ENCODE measurements at regions not wholly inside any gene's neighbourhood (a gene's known extent, or its start where the extent isn't known, plus 50 kb on each side); places are given as distances from the start of the nearest gene placed in this dataset.
A peak's percentile ranks its signal among the peaks of the same experiment; 100 is the strongest.
"Not testable (repeated sequence)": the region's sequence is repeated elsewhere in the genome, so short reads cannot be mapped to it uniquely, and the experiment has no call there.

DNA sequence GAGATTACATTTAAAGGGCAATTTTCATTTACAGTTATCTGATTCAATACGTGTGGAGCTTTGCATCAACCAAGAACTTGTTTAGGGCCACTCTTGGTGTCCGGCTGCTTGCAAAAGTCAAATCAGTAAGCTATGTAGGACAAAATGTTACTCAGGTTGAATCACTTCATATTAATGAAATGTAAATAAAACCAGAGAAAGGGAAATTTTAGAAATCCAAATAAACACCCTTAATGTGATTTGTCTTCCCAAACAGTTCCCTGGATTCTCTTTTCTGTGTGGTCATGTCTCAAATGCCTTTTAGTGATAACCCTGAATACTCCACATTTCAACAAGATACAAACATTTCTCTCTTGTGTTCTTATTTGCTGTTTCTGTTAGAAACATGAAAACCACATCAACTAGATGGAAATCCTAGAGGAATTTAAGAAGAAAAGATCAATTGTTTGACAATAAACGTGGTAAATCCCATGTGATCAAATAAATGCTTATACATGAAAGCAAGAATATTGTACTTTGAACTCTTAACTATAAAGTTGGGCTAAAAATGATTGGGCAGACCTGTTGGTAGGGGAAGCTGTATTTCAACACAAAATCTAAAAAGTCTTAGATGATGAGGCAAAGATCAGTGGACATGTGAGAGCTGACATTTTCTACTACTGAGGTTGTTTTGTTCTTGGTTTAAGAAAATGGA is 101.3 kb downstream of the CDC42EP3 start:
- no peak for DNase-seq (ENCODE audit: low read depth in 3 of 3)

GRCh38 chr2:37570773-37571586 is 100.5 kb downstream of the CDC42EP3 start:
- no peak for DNase-seq (ENCODE audit: low read depth in 3 of 3)

DNA sequence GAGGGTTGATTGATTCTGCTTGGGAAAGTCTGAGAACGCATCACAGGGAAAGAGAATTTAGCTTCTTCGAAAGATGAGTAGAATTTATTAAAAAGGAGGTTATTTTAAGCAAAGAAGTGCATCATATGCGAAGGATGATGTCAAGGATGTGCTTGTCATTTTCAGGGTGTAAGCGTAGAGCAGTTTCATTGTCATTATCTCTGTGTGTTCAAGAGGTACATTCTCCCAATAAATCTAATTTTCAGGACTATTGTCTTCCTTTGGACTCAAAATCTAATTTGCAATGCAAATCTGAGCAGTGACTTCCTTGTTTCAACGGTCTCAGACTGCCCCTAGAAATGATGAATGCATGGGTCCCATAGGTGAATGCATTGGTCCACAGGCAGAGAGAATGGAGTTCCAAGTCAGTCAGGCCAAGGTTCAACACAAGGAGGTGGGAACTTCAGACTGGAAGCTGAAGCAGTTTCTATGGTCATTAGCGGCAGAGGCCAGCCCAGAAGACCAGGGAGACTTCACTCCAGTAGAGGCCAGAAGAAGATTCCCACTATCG is 99.8 kb downstream of the CDC42EP3 start:
- DNase-seq (ENCODE audit: low read depth in 3 of 3) = no peak

DNA sequence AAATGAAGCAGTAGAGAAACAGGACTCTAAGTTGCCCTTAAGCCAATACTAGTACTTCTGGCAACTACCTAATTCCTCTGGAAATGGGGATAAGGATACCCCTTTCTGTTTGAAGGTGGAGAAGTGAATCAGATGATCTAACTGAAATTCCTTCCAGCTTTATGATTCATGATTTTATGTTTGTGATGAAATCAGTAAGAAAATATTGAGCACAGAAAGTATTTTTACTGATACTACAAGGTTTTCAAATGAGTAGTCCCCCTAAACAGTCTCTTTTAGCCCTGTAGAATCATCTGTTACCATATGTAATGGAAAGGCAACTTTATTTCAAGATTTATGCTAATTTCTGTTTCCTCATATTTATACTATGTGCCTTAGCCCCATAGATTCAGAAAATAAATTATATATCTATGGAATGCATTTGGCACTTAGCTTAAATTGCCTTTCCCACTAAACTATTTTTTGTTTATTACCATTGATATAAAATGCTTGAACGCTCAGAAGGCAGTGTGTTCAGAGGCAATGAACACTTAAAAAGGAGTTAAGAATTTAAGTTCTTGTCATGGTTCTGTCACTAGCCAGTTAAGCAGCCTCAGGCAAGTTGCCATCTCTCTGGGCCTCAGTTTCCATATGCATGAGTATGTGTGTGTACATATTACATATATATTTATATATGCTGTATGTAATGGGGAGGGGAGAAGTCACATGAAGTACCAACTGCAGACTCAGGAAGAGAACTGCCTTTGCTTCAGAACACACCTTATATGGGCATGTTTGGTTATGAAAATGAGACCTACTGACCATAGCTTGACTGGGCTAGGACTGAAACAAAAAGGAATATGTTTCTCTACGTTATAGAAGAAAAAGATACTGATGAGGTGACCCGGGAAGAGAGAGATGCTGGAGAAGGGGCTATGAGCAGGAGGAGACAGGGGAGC is 97.7 kb downstream of the CDC42EP3 start:
- DNase-seq (ENCODE audit: low read depth in 3 of 3) = no peak

DNA sequence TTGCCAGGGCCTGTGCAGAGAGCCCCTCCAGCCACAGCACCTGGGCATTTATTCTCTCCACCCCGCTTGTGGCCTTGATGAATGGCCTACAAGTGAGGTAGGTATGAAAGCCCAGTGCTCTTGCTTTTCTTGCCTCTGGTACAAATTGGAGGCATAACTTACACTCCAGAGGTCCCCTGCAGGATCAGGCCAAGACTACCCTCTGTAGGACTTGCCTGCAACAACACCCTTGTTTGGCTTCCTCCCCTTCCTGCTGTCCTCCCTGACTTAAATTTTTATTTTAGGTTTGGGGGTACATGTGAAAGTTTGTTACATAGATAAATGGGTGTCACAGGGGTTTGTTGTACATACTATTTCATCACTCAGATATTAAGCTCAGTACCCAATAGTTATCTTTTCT is 95.7 kb downstream of the CDC42EP3 start:
- no peak for DNase-seq (ENCODE audit: low read depth in 3 of 3)

DNA sequence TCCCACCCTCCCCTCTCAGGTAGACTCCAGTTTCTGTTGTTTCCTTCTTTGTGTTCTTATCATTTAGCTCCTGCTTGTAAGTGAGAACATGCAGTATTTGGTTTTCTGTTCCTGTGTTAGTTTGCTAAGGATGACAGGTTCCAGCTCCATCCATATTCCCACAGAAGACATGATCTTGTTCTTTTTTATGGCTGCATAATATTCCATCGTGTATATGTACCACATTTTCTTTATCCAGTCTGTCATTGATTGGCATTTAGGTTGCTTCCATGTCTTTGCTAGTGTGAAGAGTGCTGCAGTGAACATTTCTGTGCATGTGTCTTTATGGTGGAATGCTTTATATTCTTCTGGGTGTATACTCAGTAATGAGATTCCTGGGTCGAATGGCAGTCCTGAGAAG is 95.2 kb downstream of the CDC42EP3 start:
- not testable (repeated sequence) for DNase-seq (ENCODE audit: low read depth in 3 of 3)

DNA sequence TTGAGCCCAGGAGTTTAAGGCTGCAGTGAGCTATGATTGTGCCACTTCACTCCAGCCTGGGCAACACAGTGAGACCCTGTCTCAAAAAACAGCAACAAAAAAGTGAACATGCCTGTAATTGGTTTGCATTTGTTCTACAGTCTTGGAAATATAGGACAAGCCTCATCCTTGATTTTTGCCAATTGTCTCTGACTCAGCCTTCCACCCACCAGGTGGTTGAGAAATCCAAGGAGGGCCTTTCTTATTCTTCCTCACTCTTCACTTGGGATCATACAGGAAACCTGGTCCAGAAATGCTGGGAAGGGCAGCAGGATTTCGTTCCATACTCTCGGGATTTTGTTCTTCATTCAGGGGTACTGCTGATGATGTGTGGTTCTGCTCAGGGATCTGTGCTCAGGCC is 94.6 kb downstream of the CDC42EP3 start:
- no peak for DNase-seq (ENCODE audit: low read depth in 3 of 3)

DNA sequence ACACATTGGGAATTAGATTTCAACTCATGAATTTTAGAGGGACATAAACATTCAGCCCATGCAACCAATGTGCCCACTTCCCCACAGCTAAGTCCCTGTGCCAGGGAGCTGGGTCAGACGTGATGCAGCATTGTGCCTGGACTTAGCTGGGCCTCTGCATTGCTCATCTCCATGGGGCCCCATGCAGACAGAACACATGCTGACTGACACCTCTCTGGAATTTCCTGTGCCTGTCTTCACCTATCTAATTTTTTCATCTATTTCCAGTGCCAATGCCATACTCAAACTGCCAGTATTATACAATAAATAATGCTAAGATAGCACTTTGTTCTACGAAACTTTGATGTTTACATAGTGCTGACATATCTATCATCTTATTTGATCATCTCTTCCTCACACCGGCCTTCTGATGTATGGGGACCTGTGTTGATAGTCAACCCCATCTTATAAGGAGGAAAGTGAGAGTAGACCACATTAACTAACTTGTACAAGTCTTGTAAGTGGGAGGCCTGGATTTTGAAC is 92.2 kb downstream of the CDC42EP3 start:
- DNase-seq (ENCODE audit: low read depth in 3 of 3) = no peak

DNA sequence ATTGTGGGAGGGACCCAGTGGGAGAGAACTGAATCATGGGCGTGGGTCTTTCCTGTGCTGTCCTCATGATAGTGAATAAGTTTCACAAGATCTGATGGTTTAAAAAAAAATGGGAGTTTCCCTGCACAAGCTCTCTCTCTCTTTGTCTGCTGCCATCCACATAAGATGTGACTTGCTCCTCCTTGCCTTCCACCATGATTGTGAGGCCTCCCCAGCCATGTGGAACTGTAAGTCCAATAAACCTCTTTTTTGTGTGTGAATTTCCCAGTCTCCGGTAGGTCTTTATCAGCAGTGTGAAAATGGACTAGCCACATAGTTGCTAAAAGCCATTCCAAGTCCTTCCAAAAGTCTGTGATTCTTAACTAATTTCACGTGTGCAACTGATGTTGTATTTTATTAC is 91.5 kb downstream of the CDC42EP3 start:
- DNase-seq (ENCODE audit: low read depth in 3 of 3) = not testable (repeated sequence)

DNA sequence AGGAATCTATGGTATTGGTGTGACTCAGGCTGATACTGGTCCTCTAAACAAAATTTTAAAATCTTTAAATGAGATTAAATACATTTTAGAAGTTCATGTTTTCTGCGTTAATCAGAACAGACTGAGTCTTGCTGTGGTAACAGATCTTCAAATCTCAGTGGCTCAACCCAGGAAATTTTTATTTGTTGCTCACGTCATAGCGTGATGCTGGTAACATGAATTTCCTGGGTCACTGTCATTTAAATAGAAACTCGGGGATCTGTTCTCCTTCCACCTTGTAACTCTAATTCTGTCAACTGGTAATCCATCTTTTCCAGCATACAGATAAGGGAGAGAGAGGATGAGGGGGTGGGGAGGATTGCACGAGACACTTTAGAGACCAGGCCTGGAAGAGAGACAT is 90.0 kb downstream of the CDC42EP3 start:
- DNase-seq (ENCODE audit: low read depth in 3 of 3) = no peak

DNA sequence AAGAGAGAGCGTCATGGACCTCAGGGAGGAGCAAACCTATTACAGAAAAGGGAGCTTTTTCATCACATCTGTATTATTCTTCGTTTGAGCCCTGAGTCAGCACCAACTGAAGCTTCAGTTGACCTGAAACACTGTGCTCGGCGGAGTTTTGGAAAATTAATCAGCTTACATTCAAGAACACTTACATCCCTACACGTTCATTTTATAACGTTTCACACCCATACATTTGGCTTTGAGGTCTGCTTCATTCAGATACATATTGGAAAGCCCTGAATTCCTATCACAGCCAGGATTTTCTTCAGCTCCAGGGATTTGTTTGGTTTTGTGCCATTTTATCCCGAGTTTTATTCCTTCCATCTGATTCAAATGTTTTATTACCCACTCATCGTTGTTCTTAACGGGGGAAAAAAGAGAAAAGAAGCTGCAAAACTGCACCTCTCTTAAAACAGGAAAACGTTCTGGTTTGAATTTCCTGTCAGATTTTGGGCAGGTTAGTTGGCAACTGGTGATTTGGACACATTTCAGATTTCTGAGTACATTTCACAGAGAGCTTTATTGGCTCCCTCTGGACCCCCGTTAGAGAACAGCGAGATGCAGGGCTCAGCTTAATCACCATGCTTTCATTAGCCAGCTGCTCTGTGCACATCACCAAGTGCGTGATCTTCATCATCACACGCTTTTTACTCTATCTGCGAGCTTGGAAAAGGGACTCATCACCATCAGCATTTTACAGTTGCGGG is 88.8 kb downstream of the CDC42EP3 start:
- DNase-seq (ENCODE audit: low read depth in 3 of 3) = no peak

GRCh38 chr2:37583402-37583801 is 88.0 kb downstream of the CDC42EP3 start:
- no peak for DNase-seq (ENCODE audit: low read depth in 3 of 3)

GRCh38 chr2:37583867-37584266 is 87.6 kb downstream of the CDC42EP3 start:
- DNase-seq (ENCODE audit: low read depth in 3 of 3) = no peak

DNA sequence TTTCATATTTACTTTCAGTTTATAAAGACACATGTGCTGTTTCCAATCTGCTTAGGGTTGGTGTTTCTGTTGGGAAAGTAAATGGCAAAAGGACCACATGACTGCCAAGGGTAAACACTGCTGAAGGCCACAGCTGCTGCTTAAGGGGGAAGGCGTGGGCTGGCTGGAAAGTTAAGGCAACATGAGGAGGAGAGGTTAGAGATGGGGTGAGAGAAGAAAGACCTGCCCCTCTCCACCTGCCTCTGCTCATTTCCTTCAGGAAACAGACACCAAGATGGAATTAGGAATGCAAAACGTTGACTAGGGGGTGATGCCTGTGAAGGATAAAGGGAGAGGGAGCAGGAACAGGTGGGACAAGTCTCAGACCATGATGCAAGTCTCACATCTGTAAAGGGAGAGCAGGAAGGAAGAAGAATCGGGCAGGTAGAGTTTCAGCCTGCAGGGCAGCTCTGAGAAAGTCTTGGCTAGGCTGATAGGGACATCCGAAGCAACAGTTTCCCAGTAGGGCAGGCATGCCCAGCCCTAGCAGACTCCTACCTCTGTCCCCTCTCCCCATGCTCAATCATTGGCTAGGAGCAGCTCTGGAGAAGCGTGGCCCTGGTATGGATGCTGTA is 86.0 kb downstream of the CDC42EP3 start:
- DNase-seq (ENCODE audit: low read depth in 3 of 3) = peak in 1 of 3 experiments; percentile 16

GRCh38 chr2:37585982-37586621 is 85.3 kb downstream of the CDC42EP3 start:
- DNase-seq (ENCODE audit: low read depth in 3 of 3) = peak in 2 of 3 experiments; percentile 57 to 66

DNA sequence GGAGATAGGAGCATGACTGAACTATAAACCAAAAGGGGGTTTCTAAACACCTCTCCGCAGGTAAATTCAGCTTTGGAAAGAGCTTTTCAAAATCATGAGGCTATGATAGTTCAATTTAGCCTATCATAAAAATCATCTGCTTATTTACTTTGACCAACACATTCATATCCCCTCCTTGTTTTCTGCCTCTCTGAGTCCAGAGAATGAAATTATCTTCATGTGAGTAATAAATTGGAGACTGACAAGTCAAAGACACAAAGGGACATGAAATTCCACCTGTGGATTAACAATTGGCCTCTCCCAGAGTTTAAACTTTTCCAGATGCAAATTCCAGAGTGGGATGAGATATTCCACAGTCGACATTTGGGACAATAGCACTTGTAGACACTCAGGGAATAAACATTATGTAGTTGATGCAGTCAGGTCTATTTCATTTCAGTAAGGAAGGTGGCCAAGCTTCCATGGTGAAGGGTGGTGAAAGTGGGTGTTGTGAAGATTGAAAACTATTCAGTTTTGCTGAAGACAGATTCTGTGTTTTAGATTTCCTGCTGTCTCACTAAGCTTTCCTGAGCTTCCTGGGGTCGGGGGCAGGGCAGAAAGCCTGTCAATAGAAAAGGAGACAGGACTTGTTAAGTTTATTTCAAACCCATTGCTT is 84.7 kb downstream of the CDC42EP3 start:
- no peak for DNase-seq (ENCODE audit: low read depth in 3 of 3)

DNA sequence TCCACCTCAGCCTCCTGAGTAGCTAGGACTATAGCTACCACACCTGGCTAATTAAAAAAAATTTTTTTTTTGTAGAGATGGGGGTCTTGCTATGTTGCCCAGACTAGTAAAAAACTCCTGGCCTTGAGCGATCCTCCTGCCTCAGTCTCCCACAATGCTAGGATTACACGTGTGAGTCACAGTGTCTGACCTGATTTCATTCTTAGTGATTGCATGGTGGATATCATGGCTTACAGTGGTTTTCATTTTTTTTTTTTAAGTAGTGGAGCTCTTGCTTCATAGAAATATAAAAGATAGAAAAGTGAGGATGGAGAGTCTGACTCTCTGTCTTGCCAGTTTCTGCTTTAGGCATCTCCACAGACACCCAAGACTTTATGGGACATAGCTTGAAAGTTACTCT is 83.6 kb downstream of the CDC42EP3 start:
- no peak for DNase-seq (ENCODE audit: low read depth in 3 of 3)

GRCh38 chr2:37588316-37588777 is 83.1 kb downstream of the CDC42EP3 start:
- no peak for DNase-seq (ENCODE audit: low read depth in 3 of 3)

- no peak for DNase-seq (ENCODE audit: low read depth in 3 of 3)
Observed at GRCh38 chr2:37589298-37589697, 82.1 kb downstream of the CDC42EP3 start.

Measured in stimulated activated CD4-positive, alpha-beta T cell treated with anti-CD3 and anti-CD28 coated beads, TNF-alpha, amount 100 ng/mL, for 4 hours (primary cell).